Kidney (tissue), 13 donors: ENCODE measurements at regions not wholly inside any gene's neighbourhood (a gene's known extent, or its start where the extent isn't known, plus 50 kb on each side); places are given as distances from the start of the nearest gene placed in this dataset.

Experiments
- DNase-seq, 5 donors: peaks; one replicate each; pipeline ENCODE4 v3.0.0-alpha.2; 2013 to 2020
- FAIRE-seq: peaks from 2 replicates; lab custom pipeline; 2012; peaks lifted over from hg19 to GRCh38; lab: Jason Lieb, UNC
- H3K27ac ChIP-seq, 2 donors: one replicate each; pipeline ENCODE4 v1.7.0; 2013; ENCODE audit warnings: low read depth in 2 of 2, low read length in 2 of 2, inconsistent platforms in 1 of 2
- H3K27me3 ChIP-seq: one replicate; pipeline ENCODE4 v1.7.1; 2013; ENCODE audit warnings: low read length, inconsistent platforms; ENCODE audit not compliant: control insufficient read depth, insufficient read depth
- H3K36me3 ChIP-seq, 3 donors: one replicate each; pipeline versions ENCODE4 v1.7.0 to v1.7.1; 2013; ENCODE audit warnings: low read length in 3 of 3, control low read depth in 1 of 3, inconsistent platforms in 1 of 3; ENCODE audit not compliant: insufficient read depth in 3 of 3, control insufficient read depth in 2 of 3
- H3K4me1 ChIP-seq, 3 donors: one replicate each; pipeline versions ENCODE4 v1.7.0 to v1.7.1; 2013; ENCODE audit warnings: low read length in 3 of 3, inconsistent platforms in 1 of 3, low read depth in 1 of 3; ENCODE audit not compliant: control insufficient read depth in 2 of 3, insufficient read depth in 2 of 3
- H3K4me3 ChIP-seq, 3 donors: one replicate each; pipeline versions ENCODE4 v1.7.0 to v1.8.1; 2013; ENCODE audit warnings: low read length in 3 of 3, control low read depth in 1 of 3, inconsistent platforms in 1 of 3
- H3K9ac ChIP-seq, 3 donors: one replicate each; pipeline versions ENCODE4 v1.7.0 to v1.7.1; 2013; ENCODE audit warnings: low read length in 3 of 3, control low read depth in 1 of 3, inconsistent platforms in 1 of 3
- H3K9me3 ChIP-seq, 3 donors: one replicate each; pipeline versions ENCODE4 v1.7.0 to v1.7.1; 2013; ENCODE audit warnings: low read length in 3 of 3, control low read depth in 1 of 3, inconsistent platforms in 1 of 3; ENCODE audit not compliant: control insufficient read depth in 2 of 3, insufficient read depth in 1 of 3
- intact Hi-C: fragments of 100-400 bp; cut with DNase I; formaldehyde crosslinking; loops from one replicate; pipeline ENCODE4 v1.11.1; 2022
- TF ChIP-seq, protein P1 (sequence below): IDR thresholded peaks from 3 replicates; pipeline ENCODE4 v1.5.1; 2012; ENCODE audit warnings: mild to moderate bottlenecking, moderate library complexity, borderline replicate concordance; ENCODE audit not compliant: insufficient read depth; ENCODE audit errors: extremely low read depth
- donor health status: control.
- donor health status: control.
- donor health status: control.
- donor health status: control.
- donor health status: control.
- donor health status: DM: yes; HTN: yes; CAD: no.
- donor health status: Normal renal cell carcinoma (clear cell type).

GRCh38 chr4:45007508-45007907 is 281.2 kb upstream of the GNPDA2 start:
- H3K27me3 ChIP-seq: no peaks in the 10 kb centered on the region
- no peak for FAIRE-seq
- TF ChIP-seq, protein P1, sequence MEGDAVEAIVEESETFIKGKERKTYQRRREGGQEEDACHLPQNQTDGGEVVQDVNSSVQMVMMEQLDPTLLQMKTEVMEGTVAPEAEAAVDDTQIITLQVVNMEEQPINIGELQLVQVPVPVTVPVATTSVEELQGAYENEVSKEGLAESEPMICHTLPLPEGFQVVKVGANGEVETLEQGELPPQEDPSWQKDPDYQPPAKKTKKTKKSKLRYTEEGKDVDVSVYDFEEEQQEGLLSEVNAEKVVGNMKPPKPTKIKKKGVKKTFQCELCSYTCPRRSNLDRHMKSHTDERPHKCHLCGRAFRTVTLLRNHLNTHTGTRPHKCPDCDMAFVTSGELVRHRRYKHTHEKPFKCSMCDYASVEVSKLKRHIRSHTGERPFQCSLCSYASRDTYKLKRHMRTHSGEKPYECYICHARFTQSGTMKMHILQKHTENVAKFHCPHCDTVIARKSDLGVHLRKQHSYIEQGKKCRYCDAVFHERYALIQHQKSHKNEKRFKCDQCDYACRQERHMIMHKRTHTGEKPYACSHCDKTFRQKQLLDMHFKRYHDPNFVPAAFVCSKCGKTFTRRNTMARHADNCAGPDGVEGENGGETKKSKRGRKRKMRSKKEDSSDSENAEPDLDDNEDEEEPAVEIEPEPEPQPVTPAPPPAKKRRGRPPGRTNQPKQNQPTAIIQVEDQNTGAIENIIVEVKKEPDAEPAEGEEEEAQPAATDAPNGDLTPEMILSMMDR: no peak
- H3K9me3 ChIP-seq: no peaks in the 10 kb centered on the region
- no peak overlapping the region for H3K9ac ChIP-seq
- H3K27ac ChIP-seq: no peak overlapping the region
- H3K4me1 ChIP-seq: no peaks in the 10 kb centered on the region
- H3K4me3 ChIP-seq: no peak overlapping the region
- DNase-seq: no peak
- no peaks in the 10 kb centered on the region for H3K36me3 ChIP-seq
- intact Hi-C loops: no loop called here

DNA sequence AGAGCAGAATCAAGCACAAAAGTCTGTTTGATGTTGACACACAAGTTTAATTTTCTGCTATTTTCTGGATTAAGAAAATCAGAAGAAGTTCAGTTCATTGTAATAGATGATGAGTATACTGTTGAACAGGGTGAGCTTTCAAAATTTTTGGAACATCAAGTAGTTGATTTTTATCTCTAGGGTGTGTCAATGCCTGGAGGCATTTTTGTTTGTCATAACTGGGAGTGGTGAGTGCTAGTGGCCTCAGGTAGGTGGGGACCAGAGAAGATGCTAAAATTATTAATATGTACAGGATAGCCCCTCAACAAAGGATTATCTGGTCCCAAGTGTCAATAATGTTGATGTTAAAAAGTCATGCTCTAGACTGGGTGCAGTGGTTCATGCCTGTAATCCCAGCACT is 279.7 kb upstream of the GNPDA2 start:
- intact Hi-C loops: no loop called here

GRCh38 chr4:45004847-45005565 is 278.6 kb upstream of the GNPDA2 start:
- no peaks in the 10 kb centered on the region for H3K36me3 ChIP-seq
- H3K9me3 ChIP-seq: no peaks in the 10 kb centered on the region
- intact Hi-C loops: no loop called here
- H3K4me3 ChIP-seq: no peak overlapping the region
- no peaks in the 10 kb centered on the region for H3K4me1 ChIP-seq
- TF ChIP-seq, protein P1: no peak
- no peaks in the 10 kb centered on the region for H3K27me3 ChIP-seq
- H3K27ac ChIP-seq: no peak overlapping the region
- FAIRE-seq: no peak
- no peak for DNase-seq
- no peak overlapping the region for H3K9ac ChIP-seq

More for the DNA sequence above, 279.7 kb upstream of the GNPDA2 start:
- Histone ChIP-seq H3K4me3 (no peak overlapping the region), H3K27ac (no peak overlapping the region), H3K9me3 (no peaks in the 10 kb centered on the region), H3K27me3 (no peaks in the 10 kb centered on the region), H3K4me1 (no peaks in the 10 kb centered on the region), H3K36me3 (no peaks in the 10 kb centered on the region), H3K9ac (no peak overlapping the region)
- no peak for FAIRE-seq
- DNase-seq: no peak
- TF ChIP-seq, protein P1: no peak
